GM06990 (cell line): ENCODE measurements at regions not wholly inside any gene's neighbourhood (a gene's known extent, or its start where the extent isn't known, plus 50 kb on each side); places are given as distances from the start of the nearest gene placed in this dataset.

Experiments
- DNase-seq: peaks from one replicate; pipeline ENCODE4 v3.0.0-alpha.2; 2011; ENCODE audit not compliant: insufficient read length; ENCODE audit errors: extremely low read depth
- H3K27me3 ChIP-seq: replicated peaks from 2 replicates; pipeline ENCODE4 v1.6.0; 2011; ENCODE audit warnings: low read length; ENCODE audit not compliant: control insufficient read depth, insufficient read depth
- H3K36me3 ChIP-seq: 2 replicates; pipeline ENCODE4 v1.5.1; 2011; ENCODE audit warnings: low read length; ENCODE audit not compliant: control insufficient read depth, insufficient read depth
- H3K4me3 ChIP-seq: replicated peaks from 2 replicates; pipeline ENCODE4 v1.5.1; 2011; ENCODE audit warnings: low read depth, mild to moderate bottlenecking, control low read depth, low read length
- TF ChIP-seq, protein P1 (sequence below): IDR thresholded peaks from 2 replicates; pipeline ENCODE4 v1.5.1; 2011; ENCODE audit warnings: low read length, control low read depth, mild to moderate bottlenecking, inconsistent platforms; ENCODE audit not compliant: insufficient read depth, poor library complexity, severe bottlenecking

- DNase-seq = no peak
- Histone ChIP-seq H3K4me3 (no peak overlapping the region), H3K27me3 (0 out of 2 replicates have a peak, but pooled peaks cover 2% of the 10 kb centered on the region), H3K36me3 (no peaks in the 10 kb centered on the region)
- TF ChIP-seq, protein P1, sequence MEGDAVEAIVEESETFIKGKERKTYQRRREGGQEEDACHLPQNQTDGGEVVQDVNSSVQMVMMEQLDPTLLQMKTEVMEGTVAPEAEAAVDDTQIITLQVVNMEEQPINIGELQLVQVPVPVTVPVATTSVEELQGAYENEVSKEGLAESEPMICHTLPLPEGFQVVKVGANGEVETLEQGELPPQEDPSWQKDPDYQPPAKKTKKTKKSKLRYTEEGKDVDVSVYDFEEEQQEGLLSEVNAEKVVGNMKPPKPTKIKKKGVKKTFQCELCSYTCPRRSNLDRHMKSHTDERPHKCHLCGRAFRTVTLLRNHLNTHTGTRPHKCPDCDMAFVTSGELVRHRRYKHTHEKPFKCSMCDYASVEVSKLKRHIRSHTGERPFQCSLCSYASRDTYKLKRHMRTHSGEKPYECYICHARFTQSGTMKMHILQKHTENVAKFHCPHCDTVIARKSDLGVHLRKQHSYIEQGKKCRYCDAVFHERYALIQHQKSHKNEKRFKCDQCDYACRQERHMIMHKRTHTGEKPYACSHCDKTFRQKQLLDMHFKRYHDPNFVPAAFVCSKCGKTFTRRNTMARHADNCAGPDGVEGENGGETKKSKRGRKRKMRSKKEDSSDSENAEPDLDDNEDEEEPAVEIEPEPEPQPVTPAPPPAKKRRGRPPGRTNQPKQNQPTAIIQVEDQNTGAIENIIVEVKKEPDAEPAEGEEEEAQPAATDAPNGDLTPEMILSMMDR = no peak
Measured at GRCh38 chr10:44209811-44210210, 175.1 kb downstream of the CXCL12 start.

DNA sequence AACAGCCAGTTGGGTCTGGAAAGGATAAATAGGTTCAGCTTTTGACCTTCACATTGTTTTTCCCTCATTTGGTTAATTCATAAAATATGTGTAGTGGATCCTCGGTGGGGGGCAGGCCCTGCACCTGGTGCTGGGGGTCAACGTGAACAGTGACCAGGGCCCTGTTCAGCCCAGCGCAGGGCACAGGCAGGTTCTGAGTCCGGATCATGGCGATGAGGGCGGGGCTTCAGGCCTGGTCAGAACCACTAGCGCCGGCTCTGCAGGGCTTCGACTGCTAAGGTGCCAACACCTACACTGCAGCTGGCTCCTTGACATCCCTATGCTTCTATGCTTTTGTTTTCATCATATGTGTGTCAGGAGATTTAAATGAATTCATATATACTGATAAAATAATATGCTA, 177.7 kb downstream of the CXCL12 start:
- DNase-seq = no peak
- TF ChIP-seq, protein P1 = no peak
- Histone ChIP-seq H3K36me3 (no peaks in the 10 kb centered on the region), H3K27me3 (0 out of 2 replicates have a peak, but pooled peaks cover 2% of the 10 kb centered on the region), H3K4me3 (no peak overlapping the region)

- TF ChIP-seq, protein P1 = no peak
- Histone ChIP-seq H3K27me3 (0 out of 2 replicates have a peak, but pooled peaks cover 2% of the 10 kb centered on the region), H3K4me3 (no peak overlapping the region), H3K36me3 (no peaks in the 10 kb centered on the region; the same call in 1 of the 2 replicates)
- DNase-seq = no peak
Measured at GRCh38 chr10:44206127-44206818, 178.6 kb downstream of the CXCL12 start.

DNA sequence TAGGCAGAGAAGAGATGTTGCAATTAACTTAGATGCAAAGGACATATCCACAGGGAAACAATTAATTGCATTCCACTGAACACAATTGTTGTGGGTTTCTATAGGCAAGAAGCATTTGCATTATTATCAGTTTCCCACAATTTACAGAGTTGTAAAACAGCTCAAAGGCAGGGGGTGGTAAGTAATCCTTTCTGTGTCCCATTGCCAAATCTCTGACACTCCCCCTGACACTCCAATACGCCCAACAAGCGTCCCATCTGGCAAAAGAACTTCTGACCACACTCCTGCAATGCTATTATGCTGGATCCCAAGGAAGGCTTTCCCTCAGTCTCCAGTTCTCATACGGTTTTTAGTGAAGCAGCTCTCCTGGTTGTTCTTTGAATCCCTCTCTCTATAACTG, 179.8 kb downstream of the CXCL12 start:
- H3K4me3 ChIP-seq = no peak overlapping the region
- TF ChIP-seq, protein P1 = no peak
- no peaks in the 10 kb centered on the region; the same call in 1 of the 2 replicates for H3K36me3 ChIP-seq
- 0 out of 2 replicates have a peak, but pooled peaks cover 2% of the 10 kb centered on the region for H3K27me3 ChIP-seq
- no peak for DNase-seq

DNA sequence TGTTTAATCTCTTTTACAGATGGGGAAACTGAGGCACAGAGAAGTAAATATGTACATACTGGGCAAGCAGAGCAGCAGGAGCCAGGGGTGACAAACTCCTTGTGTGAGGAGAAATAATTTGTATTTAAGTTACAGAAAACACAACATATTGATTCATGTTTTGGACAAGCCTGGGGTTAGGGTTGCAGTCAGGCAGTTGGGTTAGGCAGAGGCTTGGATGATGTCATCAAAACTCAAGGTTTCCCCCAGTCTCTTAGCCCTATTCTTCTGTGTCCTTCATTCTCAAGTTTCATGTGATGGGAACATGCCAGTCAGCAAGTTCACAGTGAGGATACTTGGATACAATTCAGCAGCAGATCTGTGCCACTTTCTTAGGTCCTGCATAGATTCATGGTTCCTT, 181.4 kb downstream of the CXCL12 start:
- TF ChIP-seq, protein P1 = no peak
- Histone ChIP-seq H3K27me3 (0 out of 2 replicates have a peak, but pooled peaks cover 2% of the 10 kb centered on the region), H3K36me3 (no peaks in the 10 kb centered on the region; the same call in 1 of the 2 replicates), H3K4me3 (no peak overlapping the region)
- no peak for DNase-seq

DNA sequence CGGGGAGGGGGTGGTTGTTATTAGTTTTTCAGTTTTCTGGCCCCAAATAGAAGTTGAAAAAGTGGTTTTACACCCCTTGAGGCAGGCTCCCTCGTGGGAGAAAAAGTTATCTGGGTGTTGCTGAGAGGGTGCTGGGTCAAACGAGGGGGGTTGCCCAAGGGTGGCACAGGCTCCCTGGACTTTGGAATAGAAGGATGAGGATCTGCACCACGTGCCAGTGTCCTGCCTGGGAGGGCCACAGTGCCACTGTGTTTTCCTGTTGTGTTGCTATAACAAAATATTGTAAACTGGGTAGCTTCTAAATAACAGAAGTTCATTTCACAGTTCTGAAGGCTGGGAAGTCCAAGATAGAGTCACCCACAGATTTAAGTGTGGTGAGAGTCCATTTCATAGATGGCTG, 181.9 kb downstream of the CXCL12 start:
- DNase-seq = no peak
- TF ChIP-seq, protein P1 = no peak
- H3K4me3 ChIP-seq = no peak overlapping the region
- no peaks in the 10 kb centered on the region; the same call in 1 of the 2 replicates for H3K36me3 ChIP-seq
- 0 out of 2 replicates have a peak, but pooled peaks cover 2% of the 10 kb centered on the region for H3K27me3 ChIP-seq
